ENCODE measurements at regions not wholly inside any gene's neighbourhood (a gene's known extent, or its start where the extent isn't known, plus 50 kb on each side); places are given as distances from the start of the nearest gene placed in this dataset.

- TF ChIP-seq POLR2A (IDR thresholded peaks at IDR 0.05; ENCODE audit: low read depth): no peak
- no peak for TF ChIP-seq EP300 (IDR thresholded peaks at IDR 0.05)
- TF ChIP-seq POLR2AphosphoS5 (IDR thresholded peaks at IDR 0.05): no peak
- TF ChIP-seq, protein P1, sequence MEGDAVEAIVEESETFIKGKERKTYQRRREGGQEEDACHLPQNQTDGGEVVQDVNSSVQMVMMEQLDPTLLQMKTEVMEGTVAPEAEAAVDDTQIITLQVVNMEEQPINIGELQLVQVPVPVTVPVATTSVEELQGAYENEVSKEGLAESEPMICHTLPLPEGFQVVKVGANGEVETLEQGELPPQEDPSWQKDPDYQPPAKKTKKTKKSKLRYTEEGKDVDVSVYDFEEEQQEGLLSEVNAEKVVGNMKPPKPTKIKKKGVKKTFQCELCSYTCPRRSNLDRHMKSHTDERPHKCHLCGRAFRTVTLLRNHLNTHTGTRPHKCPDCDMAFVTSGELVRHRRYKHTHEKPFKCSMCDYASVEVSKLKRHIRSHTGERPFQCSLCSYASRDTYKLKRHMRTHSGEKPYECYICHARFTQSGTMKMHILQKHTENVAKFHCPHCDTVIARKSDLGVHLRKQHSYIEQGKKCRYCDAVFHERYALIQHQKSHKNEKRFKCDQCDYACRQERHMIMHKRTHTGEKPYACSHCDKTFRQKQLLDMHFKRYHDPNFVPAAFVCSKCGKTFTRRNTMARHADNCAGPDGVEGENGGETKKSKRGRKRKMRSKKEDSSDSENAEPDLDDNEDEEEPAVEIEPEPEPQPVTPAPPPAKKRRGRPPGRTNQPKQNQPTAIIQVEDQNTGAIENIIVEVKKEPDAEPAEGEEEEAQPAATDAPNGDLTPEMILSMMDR (IDR thresholded peaks at IDR 0.05): no peak
- H3K4me1 ChIP-seq: no peaks in the 10 kb centered on the region
- H3K36me3 ChIP-seq: no peaks in the 10 kb centered on the region
- WGBS: 59% methylated on average over 1 of the region's 1 CpG
- no peaks in the 10 kb centered on the region for H3K27me3 ChIP-seq
- DNase-seq (ENCODE audit: extremely low spot score): no peak
- H3K9me3 ChIP-seq: no peaks in the 10 kb centered on the region
- no peak overlapping the region for H3K4me3 ChIP-seq
- no peak overlapping the region for H3K27ac ChIP-seq (replicated peaks in 1 of 4)
- intact Hi-C loops (cut with DNase I): no loop called here
Observed at GRCh38 chr13:106105153-106105552, 430.3 kb downstream of the EFNB2 start.

DNA sequence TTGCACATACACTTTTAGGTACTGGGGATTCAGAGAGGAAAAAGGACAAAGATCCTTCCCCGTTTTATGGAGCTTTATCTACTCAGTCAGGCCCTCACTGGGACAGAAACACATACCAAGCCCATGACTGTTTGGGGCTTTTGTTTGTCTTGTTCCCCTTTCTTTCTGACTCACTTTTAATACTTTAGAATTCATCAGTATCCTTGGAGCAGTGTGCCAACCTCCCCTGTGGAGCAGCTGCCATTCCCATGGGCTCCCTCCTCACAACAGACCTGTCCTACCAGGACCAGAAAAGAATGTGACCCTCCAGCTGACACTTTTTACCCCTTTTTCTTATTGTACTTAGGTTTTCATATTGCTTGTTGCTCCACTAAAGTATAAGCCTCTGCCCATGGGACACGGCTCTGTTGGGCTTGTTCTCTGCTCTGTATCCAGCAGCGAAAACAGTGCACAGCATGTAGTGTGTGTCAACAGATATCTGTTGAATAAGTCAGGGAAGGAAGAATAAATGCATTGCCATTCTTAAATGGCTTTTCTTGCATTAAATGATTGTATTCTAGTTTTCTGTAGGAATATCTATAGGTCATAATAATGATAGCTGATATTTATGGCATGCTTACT lies 431.1 kb downstream of the EFNB2 start:
- no peak for DNase-seq (ENCODE audit: extremely low spot score)
- Histone ChIP-seq H3K4me3 (no peak overlapping the region), H3K36me3 (no peaks in the 10 kb centered on the region), H3K27ac (replicated peaks in 1 of 4) (no peak overlapping the region), H3K27me3 (no peaks in the 10 kb centered on the region), H3K4me1 (peaks cover 0 to 4% (median 0%) of the 10 kb centered on the region in 4 donors), H3K9me3 (no peaks in the 10 kb centered on the region)
- no peak for TF ChIP-seq EP300 (IDR thresholded peaks at IDR 0.05)
- TF ChIP-seq POLR2A (IDR thresholded peaks at IDR 0.05; ENCODE audit: low read depth): no peak
- TF ChIP-seq POLR2AphosphoS5 (IDR thresholded peaks at IDR 0.05): no peak
- TF ChIP-seq, protein P1 (IDR thresholded peaks at IDR 0.05): no peak
- intact Hi-C loops (cut with DNase I): no loop called here
- WGBS: 73% methylated on average over 3 of the region's 3 CpGs

DNA sequence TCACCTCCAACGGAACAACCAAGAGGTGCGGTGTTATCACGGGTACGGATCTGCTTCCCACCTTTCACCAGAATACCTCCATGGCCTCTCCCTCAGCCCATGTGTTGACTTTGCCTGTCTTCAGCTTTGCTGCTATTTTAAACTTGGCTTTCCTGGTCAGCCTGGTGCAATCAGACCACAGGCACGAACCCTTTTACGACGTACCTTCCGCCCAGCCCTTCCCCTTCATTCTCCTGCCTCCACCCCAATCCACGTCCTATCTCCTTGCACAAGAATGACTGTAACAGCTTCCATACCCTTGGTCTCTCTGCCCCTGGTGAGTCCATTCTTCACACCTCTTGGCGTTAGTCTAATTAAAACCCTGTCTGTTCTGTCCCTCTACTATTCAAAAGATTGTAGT lies 431.7 kb downstream of the EFNB2 start:
- DNase-seq (ENCODE audit: extremely low spot score): no peak
- Histone ChIP-seq H3K36me3 (no peaks in the 10 kb centered on the region), H3K27ac (replicated peaks in 1 of 4) (no peak overlapping the region), H3K4me3 (no peak overlapping the region), H3K27me3 (no peaks in the 10 kb centered on the region), H3K4me1 (peaks cover 0 to 4% (median 0%) of the 10 kb centered on the region in 4 donors), H3K9me3 (no peaks in the 10 kb centered on the region)
- intact Hi-C loops (cut with DNase I): no loop called here
- no peak for TF ChIP-seq POLR2A (IDR thresholded peaks at IDR 0.05; ENCODE audit: low read depth)
- TF ChIP-seq POLR2AphosphoS5 (IDR thresholded peaks at IDR 0.05): no peak
- TF ChIP-seq, protein P1 (IDR thresholded peaks at IDR 0.05): no peak
- no peak for TF ChIP-seq EP300 (IDR thresholded peaks at IDR 0.05)
- 93% methylated on average over 10 of the region's 10 CpGs for WGBS

GRCh38 chr13:106102786-106103185 lies 432.7 kb downstream of the EFNB2 start:
- H3K9me3 ChIP-seq: no peaks in the 10 kb centered on the region
- peaks cover 0 to 4% (median 0%) of the 10 kb centered on the region in 4 donors for H3K4me1 ChIP-seq
- TF ChIP-seq POLR2AphosphoS5 (IDR thresholded peaks at IDR 0.05) (no peak), EP300 (IDR thresholded peaks at IDR 0.05) (no peak), POLR2A (IDR thresholded peaks at IDR 0.05; ENCODE audit: low read depth) (no peak)
- TF ChIP-seq, protein P1 (IDR thresholded peaks at IDR 0.05): no peak
- no peak overlapping the region for H3K4me3 ChIP-seq
- 100% methylated on average over 4 of the region's 4 CpGs for WGBS
- H3K36me3 ChIP-seq: no peaks in the 10 kb centered on the region
- H3K27me3 ChIP-seq: no peaks in the 10 kb centered on the region
- intact Hi-C loops (cut with DNase I): no loop called here
- DNase-seq (ENCODE audit: extremely low spot score): no peak
- H3K27ac ChIP-seq (replicated peaks in 1 of 4): no peak overlapping the region

- TF ChIP-seq, protein P1 (IDR thresholded peaks at IDR 0.05): no peak
- no peak for TF ChIP-seq EP300 (IDR thresholded peaks at IDR 0.05)
- no peak for TF ChIP-seq POLR2AphosphoS5 (IDR thresholded peaks at IDR 0.05)
- TF ChIP-seq POLR2A (IDR thresholded peaks at IDR 0.05; ENCODE audit: low read depth): no peak
- WGBS: 88% methylated on average over 5 of the region's 5 CpGs
- no peak for DNase-seq (ENCODE audit: extremely low spot score)
Observed at GRCh38 chr13:106101201-106101600, 434.3 kb downstream of the EFNB2 start.

More at GRCh38 chr13:106101201-106101600, 434.3 kb downstream of the EFNB2 start:
- Histone ChIP-seq H3K4me3 (no peak overlapping the region), H3K4me1 (peaks cover 0 to 4% (median 0%) of the 10 kb centered on the region in 4 donors), H3K9me3 (no peaks in the 10 kb centered on the region), H3K27me3 (no peaks in the 10 kb centered on the region), H3K36me3 (no peaks in the 10 kb centered on the region), H3K27ac (replicated peaks in 1 of 4) (no peak overlapping the region)
- intact Hi-C loops (cut with DNase I): no loop called here

Measured in esophagus muscularis mucosa (tissue), 4 donors.